ENCODE measurements at regions not wholly inside any gene's neighbourhood (a gene's known extent, or its start where the extent isn't known, plus 50 kb on each side); places are given as distances from the start of the nearest gene placed in this dataset.

DNA sequence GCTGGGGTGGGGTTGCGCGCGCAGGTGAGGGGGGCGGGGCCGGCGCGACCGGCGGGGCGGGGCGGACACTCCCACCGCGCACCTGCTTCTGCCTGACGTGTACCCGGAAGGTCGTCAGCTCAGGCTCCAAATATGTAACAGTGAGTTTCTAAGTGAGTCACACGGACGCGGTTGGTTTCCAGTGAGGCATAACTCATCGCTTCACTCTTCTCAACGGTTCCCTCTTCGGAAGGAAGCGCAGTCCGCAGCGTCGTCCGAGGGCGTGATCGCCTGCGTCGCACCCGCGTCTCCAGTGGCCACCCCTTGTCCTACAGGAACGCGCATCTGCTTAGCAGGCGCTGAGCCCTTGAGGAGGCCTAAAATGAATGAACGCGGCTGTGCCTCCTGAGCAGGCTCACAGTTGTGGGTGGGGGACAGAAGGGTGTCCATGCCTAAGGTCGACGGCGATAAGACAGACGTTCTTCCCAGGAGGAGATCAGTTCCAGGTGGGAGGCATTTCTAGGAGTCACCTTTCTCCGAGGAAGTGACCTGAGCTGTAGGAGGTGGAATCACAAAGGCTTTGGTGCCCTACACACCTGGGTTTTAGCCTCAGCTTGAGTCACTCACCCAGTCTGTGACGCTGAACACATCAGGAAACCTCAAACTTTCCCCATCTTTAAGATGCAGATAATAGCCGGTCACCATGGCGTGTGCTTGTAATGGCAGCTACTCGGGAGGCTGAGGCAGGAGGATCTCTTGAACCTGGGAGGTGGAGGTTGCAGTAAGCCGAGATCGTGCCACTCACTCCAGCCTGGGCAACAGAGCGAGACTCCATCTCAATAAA, 50.9 kb upstream of the EZR start:
- TF ChIP-seq, protein P1, sequence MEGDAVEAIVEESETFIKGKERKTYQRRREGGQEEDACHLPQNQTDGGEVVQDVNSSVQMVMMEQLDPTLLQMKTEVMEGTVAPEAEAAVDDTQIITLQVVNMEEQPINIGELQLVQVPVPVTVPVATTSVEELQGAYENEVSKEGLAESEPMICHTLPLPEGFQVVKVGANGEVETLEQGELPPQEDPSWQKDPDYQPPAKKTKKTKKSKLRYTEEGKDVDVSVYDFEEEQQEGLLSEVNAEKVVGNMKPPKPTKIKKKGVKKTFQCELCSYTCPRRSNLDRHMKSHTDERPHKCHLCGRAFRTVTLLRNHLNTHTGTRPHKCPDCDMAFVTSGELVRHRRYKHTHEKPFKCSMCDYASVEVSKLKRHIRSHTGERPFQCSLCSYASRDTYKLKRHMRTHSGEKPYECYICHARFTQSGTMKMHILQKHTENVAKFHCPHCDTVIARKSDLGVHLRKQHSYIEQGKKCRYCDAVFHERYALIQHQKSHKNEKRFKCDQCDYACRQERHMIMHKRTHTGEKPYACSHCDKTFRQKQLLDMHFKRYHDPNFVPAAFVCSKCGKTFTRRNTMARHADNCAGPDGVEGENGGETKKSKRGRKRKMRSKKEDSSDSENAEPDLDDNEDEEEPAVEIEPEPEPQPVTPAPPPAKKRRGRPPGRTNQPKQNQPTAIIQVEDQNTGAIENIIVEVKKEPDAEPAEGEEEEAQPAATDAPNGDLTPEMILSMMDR (IDR thresholded peaks at IDR 0.05): peak in 1 of 4 donors; percentile 18
- no peak for TF ChIP-seq POLR2A (IDR thresholded peaks at IDR 0.05)
